ENCODE measurements at regions not wholly inside any gene's neighbourhood (a gene's known extent, or its start where the extent isn't known, plus 50 kb on each side); places are given as distances from the start of the nearest gene placed in this dataset.
A peak's percentile ranks its signal among the peaks of the same experiment; 100 is the strongest.
"Not testable (repeated sequence)": the region's sequence is repeated elsewhere in the genome, so short reads cannot be mapped to it uniquely, and the experiment has no call there.

- DNase-seq = not testable (repeated sequence)
These were observed 65.0 kb downstream of the CCDC201 start for GRCh38 chr7:45807832-45808231.

- DNase-seq = peak; percentile 1 to 5
These were observed 70.7 kb downstream of the CCDC201 start for GRCh38 chr7:45802214-45802613.

- DNase-seq = not testable (repeated sequence)
These were observed 75.6 kb downstream of the CCDC201 start for GRCh38 chr7:45797264-45797663.

- DNase-seq = not testable (repeated sequence)
These were observed 83.2 kb downstream of the CCDC201 start for GRCh38 chr7:45789641-45790040.

- DNase-seq = not testable (repeated sequence)
These were observed 87.2 kb downstream of the CCDC201 start for GRCh38 chr7:45785724-45786123.

- not testable (repeated sequence) for DNase-seq
These were observed 88.1 kb downstream of the CCDC201 start for GRCh38 chr7:45784775-45785174.
